ENCODE measurements at regions not wholly inside any gene's neighbourhood (a gene's known extent, or its start where the extent isn't known, plus 50 kb on each side); places are given as distances from the start of the nearest gene placed in this dataset.

DNA sequence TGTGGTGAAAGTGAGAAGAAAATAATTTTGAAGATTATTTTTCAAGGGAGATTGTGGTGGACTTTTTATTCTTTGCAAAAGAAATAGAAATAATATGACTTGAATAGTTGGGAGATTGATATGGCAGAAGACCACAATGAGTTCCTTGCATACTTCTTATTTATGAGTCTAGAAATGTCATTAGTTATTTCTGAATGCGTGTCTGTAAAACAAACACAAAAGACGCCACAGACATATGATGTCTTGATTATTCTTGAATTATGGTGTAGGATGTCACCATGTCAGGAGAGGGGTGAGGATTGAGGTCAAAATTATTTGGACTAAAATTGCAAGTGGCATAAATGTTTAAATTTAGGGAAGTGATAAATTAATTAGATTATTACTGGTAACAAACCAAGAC lies 440.7 kb upstream of the PDE3A start:
- Histone ChIP-seq H3K36me3 (replicated peaks) (no peaks in the 10 kb centered on the region), H3K4me3 (ENCODE audit: low read depth, low read length) (no peak overlapping the region), H3K27me3 (replicated peaks) (no peaks in the 10 kb centered on the region), H3K27ac (no peak overlapping the region)
- TF ChIP-seq, protein P1, sequence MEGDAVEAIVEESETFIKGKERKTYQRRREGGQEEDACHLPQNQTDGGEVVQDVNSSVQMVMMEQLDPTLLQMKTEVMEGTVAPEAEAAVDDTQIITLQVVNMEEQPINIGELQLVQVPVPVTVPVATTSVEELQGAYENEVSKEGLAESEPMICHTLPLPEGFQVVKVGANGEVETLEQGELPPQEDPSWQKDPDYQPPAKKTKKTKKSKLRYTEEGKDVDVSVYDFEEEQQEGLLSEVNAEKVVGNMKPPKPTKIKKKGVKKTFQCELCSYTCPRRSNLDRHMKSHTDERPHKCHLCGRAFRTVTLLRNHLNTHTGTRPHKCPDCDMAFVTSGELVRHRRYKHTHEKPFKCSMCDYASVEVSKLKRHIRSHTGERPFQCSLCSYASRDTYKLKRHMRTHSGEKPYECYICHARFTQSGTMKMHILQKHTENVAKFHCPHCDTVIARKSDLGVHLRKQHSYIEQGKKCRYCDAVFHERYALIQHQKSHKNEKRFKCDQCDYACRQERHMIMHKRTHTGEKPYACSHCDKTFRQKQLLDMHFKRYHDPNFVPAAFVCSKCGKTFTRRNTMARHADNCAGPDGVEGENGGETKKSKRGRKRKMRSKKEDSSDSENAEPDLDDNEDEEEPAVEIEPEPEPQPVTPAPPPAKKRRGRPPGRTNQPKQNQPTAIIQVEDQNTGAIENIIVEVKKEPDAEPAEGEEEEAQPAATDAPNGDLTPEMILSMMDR (IDR thresholded peaks at IDR 0.05; ENCODE audit: low read depth, low read length, missing control alignments) = no peak
- in situ Hi-C loops (cut with HindIII; ENCODE audit: low pct_ligation_motif_present, low sequenced_read_pairs) = no loop called here
- DNase-seq = no peak

DNA sequence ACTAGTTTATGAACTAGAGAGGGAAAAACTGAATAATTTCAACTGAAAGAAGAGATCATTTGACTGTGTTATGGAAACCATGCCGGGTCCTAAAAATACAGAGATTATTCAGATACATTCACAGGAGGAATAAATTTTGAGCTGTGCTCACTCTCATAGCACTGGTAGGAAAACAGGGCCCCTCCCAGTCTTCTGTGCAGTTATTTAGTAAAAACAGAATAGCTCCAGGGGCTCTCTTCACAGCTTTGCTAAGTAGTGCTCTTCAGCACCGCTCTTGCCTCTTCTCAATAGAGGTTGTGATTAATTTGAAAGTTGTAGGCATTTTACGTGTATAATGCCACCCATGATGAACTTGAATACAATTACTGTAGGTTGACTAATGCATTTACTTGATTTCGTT lies 435.9 kb upstream of the PDE3A start:
- no peak for DNase-seq
- Histone ChIP-seq H3K27ac (no peak overlapping the region), H3K36me3 (replicated peaks) (no peaks in the 10 kb centered on the region), H3K4me3 (ENCODE audit: low read depth, low read length) (no peak overlapping the region), H3K27me3 (replicated peaks) (no peaks in the 10 kb centered on the region)
- in situ Hi-C loops (cut with HindIII; ENCODE audit: low pct_ligation_motif_present, low sequenced_read_pairs) = no loop called here
- TF ChIP-seq, protein P1 (IDR thresholded peaks at IDR 0.05; ENCODE audit: low read depth, low read length, missing control alignments) = no peak

DNA sequence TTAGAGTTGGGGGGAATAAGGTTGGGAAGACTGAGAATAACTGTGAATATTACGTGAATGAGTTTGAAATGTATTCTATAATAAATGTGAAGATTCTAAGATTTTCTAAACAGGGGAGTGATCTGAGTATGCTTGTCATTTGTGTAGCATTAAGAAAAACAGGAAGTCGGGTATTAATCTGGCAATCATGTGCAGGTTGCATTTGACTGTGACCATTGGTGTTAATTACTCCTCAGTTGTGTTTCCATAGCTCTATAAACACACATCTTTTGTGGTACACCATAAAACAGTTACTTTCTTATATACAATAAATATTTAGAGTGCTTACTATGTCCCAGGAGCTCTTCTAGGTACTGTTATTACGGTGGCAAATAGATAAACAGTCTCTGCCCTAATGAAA lies 434.4 kb upstream of the PDE3A start:
- in situ Hi-C loops (cut with HindIII; ENCODE audit: low pct_ligation_motif_present, low sequenced_read_pairs) = no loop called here
- Histone ChIP-seq H3K27me3 (replicated peaks) (no peaks in the 10 kb centered on the region), H3K4me3 (ENCODE audit: low read depth, low read length) (no peak overlapping the region), H3K36me3 (replicated peaks) (no peaks in the 10 kb centered on the region), H3K27ac (no peak overlapping the region)
- TF ChIP-seq, protein P1 (IDR thresholded peaks at IDR 0.05; ENCODE audit: low read depth, low read length, missing control alignments) = no peak
- DNase-seq = no peak

DNA sequence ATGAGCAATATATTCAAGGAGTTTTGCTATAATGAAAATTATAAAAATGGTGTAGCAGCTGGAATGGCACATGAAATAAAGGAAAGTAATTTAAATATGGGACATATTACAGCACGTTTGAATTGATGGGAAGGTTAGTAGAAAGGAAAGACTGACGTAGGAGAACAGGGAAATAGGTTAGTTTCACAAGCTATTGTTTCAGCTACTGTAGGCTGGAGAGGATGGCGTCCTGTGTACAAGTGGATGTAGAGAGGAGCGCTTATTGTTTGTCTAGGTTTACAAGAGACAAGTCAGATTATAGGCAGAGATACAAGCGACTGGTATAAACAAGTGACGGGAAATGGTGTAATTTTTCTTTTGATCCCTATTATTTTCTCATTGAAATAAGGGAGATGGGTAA lies 431.2 kb upstream of the PDE3A start:
- no peak for DNase-seq
- Histone ChIP-seq H3K36me3 (replicated peaks) (no peaks in the 10 kb centered on the region), H3K4me3 (ENCODE audit: low read depth, low read length) (no peak overlapping the region), H3K27me3 (replicated peaks) (no peaks in the 10 kb centered on the region), H3K27ac (no peak overlapping the region)
- TF ChIP-seq, protein P1 (IDR thresholded peaks at IDR 0.05; ENCODE audit: low read depth, low read length, missing control alignments) = no peak
- in situ Hi-C loops (cut with HindIII; ENCODE audit: low pct_ligation_motif_present, low sequenced_read_pairs) = no loop called here

DNA sequence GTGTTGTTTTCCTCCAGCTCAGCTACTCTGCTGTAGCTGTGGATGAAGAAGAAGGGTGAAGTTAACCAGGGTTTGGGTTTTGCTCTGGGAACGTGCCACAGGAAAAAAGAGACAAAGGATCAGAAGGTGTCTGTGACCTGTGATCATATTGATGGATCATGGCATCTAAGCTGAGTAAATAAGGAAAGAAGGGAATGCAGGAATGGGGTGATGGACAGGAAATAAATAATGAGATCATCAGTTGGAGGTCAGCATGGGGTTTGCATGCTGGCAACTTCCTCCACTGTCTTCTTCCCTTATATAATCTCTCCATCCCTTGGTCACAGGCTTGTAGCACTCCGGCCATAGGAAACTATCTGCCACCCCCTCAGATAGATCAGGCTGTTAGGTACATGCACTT lies 430.3 kb upstream of the PDE3A start:
- Histone ChIP-seq H3K27ac (no peak overlapping the region), H3K27me3 (replicated peaks) (no peaks in the 10 kb centered on the region), H3K36me3 (replicated peaks) (no peaks in the 10 kb centered on the region), H3K4me3 (ENCODE audit: low read depth, low read length) (no peak overlapping the region)
- DNase-seq = no peak
- TF ChIP-seq, protein P1 (IDR thresholded peaks at IDR 0.05; ENCODE audit: low read depth, low read length, missing control alignments) = no peak
- in situ Hi-C loops (cut with HindIII; ENCODE audit: low pct_ligation_motif_present, low sequenced_read_pairs) = no loop called here

DNA sequence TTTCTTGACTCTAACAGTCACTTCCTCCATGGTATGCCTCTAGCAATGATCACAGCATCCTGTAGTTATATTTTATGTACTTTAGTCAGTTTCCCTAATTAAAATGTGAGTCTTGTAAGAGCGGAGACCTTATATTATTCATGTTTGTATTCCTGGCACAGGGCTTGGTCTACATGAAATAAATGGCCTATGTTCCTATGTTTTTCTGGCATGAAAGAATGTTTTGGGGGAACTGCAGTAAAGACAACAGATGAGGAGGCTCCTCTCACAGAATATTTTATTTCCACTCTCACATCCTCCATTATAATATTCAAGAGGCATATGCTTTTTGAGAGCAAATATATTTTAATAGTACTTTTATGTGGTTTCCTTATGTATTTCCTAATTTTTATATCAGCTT lies 429.8 kb upstream of the PDE3A start:
- Histone ChIP-seq H3K27ac (no peak overlapping the region), H3K36me3 (replicated peaks) (no peaks in the 10 kb centered on the region), H3K4me3 (ENCODE audit: low read depth, low read length) (no peak overlapping the region), H3K27me3 (replicated peaks) (no peaks in the 10 kb centered on the region)
- in situ Hi-C loops (cut with HindIII; ENCODE audit: low pct_ligation_motif_present, low sequenced_read_pairs) = no loop called here
- no peak for DNase-seq
- TF ChIP-seq, protein P1 (IDR thresholded peaks at IDR 0.05; ENCODE audit: low read depth, low read length, missing control alignments) = no peak

All from brain microvascular endothelial cell (primary cell).